ENCODE measurements at regions not wholly inside any gene's neighbourhood (a gene's known extent, or its start where the extent isn't known, plus 50 kb on each side); places are given as distances from the start of the nearest gene placed in this dataset.

DNA sequence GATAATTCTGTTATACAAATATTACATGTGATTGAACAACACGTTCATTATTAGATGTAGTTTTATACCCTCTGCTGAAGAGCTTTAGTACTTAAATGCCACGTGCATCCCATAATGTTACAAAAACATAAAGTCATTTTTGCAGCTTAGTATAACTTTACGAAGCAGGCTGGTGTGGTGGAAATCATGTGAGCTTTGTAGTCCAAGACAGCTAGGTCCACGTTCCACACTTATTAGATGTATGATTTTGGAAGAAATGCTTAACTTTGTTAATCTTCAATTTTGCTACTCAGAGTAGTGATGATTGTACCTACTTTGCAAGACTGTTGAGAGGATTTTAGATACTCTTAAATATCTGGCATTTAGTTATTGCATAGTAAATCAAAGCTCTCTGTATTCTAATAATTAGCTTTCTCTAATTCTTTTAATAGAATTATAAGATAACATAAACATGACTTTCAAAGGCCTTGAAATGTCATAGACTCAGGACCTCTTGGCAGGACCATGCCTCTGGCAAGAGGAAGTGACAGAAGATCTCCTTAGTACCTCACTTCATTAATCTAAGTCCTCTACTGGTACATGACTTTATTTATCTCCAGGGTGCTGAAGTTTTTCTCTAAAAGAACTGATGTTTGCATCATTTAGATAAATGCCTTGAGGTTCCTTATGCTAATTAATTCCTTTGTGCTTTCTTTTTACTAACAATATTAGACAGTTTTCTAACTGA, 153.7 kb downstream of the PCDH20 start:
- Histone ChIP-seq H3K4me1 (ENCODE audit: control insufficient read depth, insufficient read depth, low read length) (no peaks in the 10 kb centered on the region), H3K9ac (ENCODE audit: control insufficient read depth, insufficient read depth, low read length) (no peak overlapping the region), H2AFZ (ENCODE audit: control insufficient read depth, low read depth, low read length) (no peak overlapping the region), H3K4me2 (ENCODE audit: control insufficient read depth, insufficient read depth) (no peak overlapping the region), H3K9me3 (replicated peaks; ENCODE audit: control insufficient read depth, insufficient read depth, low read length) (no peaks in the 10 kb centered on the region), H3K27me3 (replicated peaks in 1 of 2; ENCODE audit: control insufficient read depth in 2 of 2, insufficient read depth in 2 of 2, low read length in 1 of 2) (no peaks in the 10 kb centered on the region), H3K79me2 (ENCODE audit: control insufficient read depth, insufficient read depth, low read length) (no peaks in the 10 kb centered on the region), H3K27ac (ENCODE audit: control insufficient read depth, insufficient read depth) (no peak overlapping the region), H4K20me1 (ENCODE audit: control insufficient read depth, insufficient read depth) (no peaks in the 10 kb centered on the region), H3K4me3 (no peak overlapping the region), H3K36me3 (ENCODE audit: control insufficient read depth in 2 of 2, insufficient read depth in 2 of 2, low read length in 1 of 2) (no peaks in the 10 kb centered on the region)
- ATAC-seq (no peak), FAIRE-seq (no peak), DNase-seq (ENCODE audit: low read depth, low spot score) (no peak)
- in situ Hi-C loops (cut with MboI), result no loop called here
- intact Hi-C loops (cut with micrococcal nuclease; ENCODE audit: unreplicated experiment), result loop anchor here (5.0 to 10.0 kb wide), 2 partner anchors 607 to 810 kb away; no protein-coding TSS in a partner anchor
- TF ChIP-seq, protein P1, sequence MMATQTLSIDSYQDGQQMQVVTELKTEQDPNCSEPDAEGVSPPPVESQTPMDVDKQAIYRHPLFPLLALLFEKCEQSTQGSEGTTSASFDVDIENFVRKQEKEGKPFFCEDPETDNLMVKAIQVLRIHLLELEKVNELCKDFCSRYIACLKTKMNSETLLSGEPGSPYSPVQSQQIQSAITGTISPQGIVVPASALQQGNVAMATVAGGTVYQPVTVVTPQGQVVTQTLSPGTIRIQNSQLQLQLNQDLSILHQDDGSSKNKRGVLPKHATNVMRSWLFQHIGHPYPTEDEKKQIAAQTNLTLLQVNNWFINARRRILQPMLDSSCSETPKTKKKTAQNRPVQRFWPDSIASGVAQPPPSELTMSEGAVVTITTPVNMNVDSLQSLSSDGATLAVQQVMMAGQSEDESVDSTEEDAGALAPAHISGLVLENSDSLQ (IDR thresholded peaks at IDR 0.05), result no peak
- TF ChIP-seq, protein P2, sequence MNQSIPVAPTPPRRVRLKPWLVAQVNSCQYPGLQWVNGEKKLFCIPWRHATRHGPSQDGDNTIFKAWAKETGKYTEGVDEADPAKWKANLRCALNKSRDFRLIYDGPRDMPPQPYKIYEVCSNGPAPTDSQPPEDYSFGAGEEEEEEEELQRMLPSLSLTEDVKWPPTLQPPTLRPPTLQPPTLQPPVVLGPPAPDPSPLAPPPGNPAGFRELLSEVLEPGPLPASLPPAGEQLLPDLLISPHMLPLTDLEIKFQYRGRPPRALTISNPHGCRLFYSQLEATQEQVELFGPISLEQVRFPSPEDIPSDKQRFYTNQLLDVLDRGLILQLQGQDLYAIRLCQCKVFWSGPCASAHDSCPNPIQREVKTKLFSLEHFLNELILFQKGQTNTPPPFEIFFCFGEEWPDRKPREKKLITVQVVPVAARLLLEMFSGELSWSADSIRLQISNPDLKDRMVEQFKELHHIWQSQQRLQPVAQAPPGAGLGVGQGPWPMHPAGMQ (IDR thresholded peaks at IDR 0.05; ENCODE audit: borderline replicate concordance), result no peak
- CTCF ChIA-PET, result interaction anchor here (0.5 to 4.8 kb wide), 4 partner anchors 15 to 634 kb away, joined by 3 to 26 read pairs (median 6); no protein-coding TSS in a partner anchor
- POLR2A ChIA-PET, result no interaction called here
- SMC1A ChIA-PET (ENCODE audit: uncharacterized antibody, unreplicated experiment), result interaction anchor here (0.7 to 8.0 kb wide), 8 partner anchors 8 to 269 kb away, joined by 3 to 66 read pairs (median 4); no protein-coding TSS in a partner anchor
- no TSS peak for BruUV-seq (replicated peaks)
- WGBS (ENCODE audit: insufficient coverage, insufficient replicate concordance, low lambda C conversion rate, missing lambda C conversion rate), result 2% methylated on average over 4 of the region's 4 CpGs
- RAD21 ChIA-PET (ENCODE audit: unreplicated experiment), result interaction anchor here (0.8 to 1.8 kb wide), 6 partner anchors 9 to 634 kb away, joined by 3 to 5 read pairs (median 4); no protein-coding TSS in a partner anchor

- in situ Hi-C loops (cut with MboI), result no loop called here
- CTCF ChIA-PET, result interaction anchor here (4.8 kb wide), 1 partner anchor 11 kb away, joined by 26 read pairs; no protein-coding TSS in a partner anchor
- FAIRE-seq (no peak), ATAC-seq (peak; percentile 75), DNase-seq (ENCODE audit: low read depth, low spot score) (no peak)
- Histone ChIP-seq H3K9ac (ENCODE audit: control insufficient read depth, insufficient read depth, low read length) (no peak overlapping the region), H4K20me1 (ENCODE audit: control insufficient read depth, insufficient read depth) (no peaks in the 10 kb centered on the region), H3K27me3 (replicated peaks in 1 of 2; ENCODE audit: control insufficient read depth in 2 of 2, insufficient read depth in 2 of 2, low read length in 1 of 2) (no peaks in the 10 kb centered on the region), H3K79me2 (ENCODE audit: control insufficient read depth, insufficient read depth, low read length) (no peaks in the 10 kb centered on the region), H2AFZ (ENCODE audit: control insufficient read depth, low read depth, low read length) (no peak overlapping the region), H3K9me3 (replicated peaks; ENCODE audit: control insufficient read depth, insufficient read depth, low read length) (no peaks in the 10 kb centered on the region), H3K4me2 (ENCODE audit: control insufficient read depth, insufficient read depth) (no peak overlapping the region), H3K4me3 (no peak overlapping the region), H3K27ac (ENCODE audit: control insufficient read depth, insufficient read depth) (no peak overlapping the region), H3K4me1 (ENCODE audit: control insufficient read depth, insufficient read depth, low read length) (no peaks in the 10 kb centered on the region), H3K36me3 (ENCODE audit: control insufficient read depth in 2 of 2, insufficient read depth in 2 of 2, low read length in 1 of 2) (no peaks in the 10 kb centered on the region)
- SMC1A ChIA-PET (ENCODE audit: uncharacterized antibody, unreplicated experiment), result interaction anchor here (1.5 to 8.0 kb wide), 2 partner anchors 11 to 83 kb away, joined by 3 to 66 read pairs; no protein-coding TSS in a partner anchor
- RAD21 ChIA-PET (ENCODE audit: unreplicated experiment), result interaction anchor here (0.6 to 3.0 kb wide), 4 partner anchors 11 to 596 kb away, joined by 3 to 19 read pairs (median 4); no protein-coding TSS in a partner anchor
- POLR2A ChIA-PET, result no interaction called here
- intact Hi-C loops (cut with micrococcal nuclease; ENCODE audit: unreplicated experiment), result loop anchor here (10.0 kb wide), 3 partner anchors 57 to 947 kb away; no protein-coding TSS in a partner anchor
- BruUV-seq (replicated peaks), result no TSS peak
- no peak for TF ChIP-seq SMAD5 (IDR thresholded peaks at IDR 0.05; ENCODE audit: low read depth)
- no peak for TF ChIP-seq TARDBP (IDR thresholded peaks at IDR 0.05; ENCODE audit: borderline replicate concordance)
- no peak for TF ChIP-seq CHD1 (IDR thresholded peaks at IDR 0.05; ENCODE audit: low read depth, low read length)
- TF ChIP-seq CEBPB (IDR thresholded peaks at IDR 0.05; ENCODE audit: borderline replicate concordance in 1 of 2, low read depth in 2 of 2, low read length in 2 of 2), result no peak
- TF ChIP-seq SPI1 (IDR thresholded peaks at IDR 0.05; ENCODE audit: borderline replicate concordance, insufficient read depth, low read depth, low read length), result peak; percentile 58; the same call in 1 of the 2 replicates
- TF ChIP-seq IRF4 (IDR thresholded peaks at IDR 0.05; ENCODE audit: low read depth, low read length), result no peak
- no peak for TF ChIP-seq YY1 (IDR thresholded peaks at IDR 0.05; ENCODE audit: low read depth, low read length)
- TF ChIP-seq WRNIP1 (IDR thresholded peaks at IDR 0.05; ENCODE audit: borderline replicate concordance, low read depth, low read length), result no peak
- no peak for TF ChIP-seq CBX5 (IDR thresholded peaks at IDR 0.05; ENCODE audit: low read depth)
- peak in 1 of 3 experiments; percentile 7; a peak in 1 of 6 replicates for TF ChIP-seq CTCF (IDR thresholded peaks at IDR 0.05 in 2 of 3, conservative IDR thresholded peaks at IDR 0.05 in 1 of 3; ENCODE audit: control insufficient read depth in 2 of 3, extremely low read depth in 1 of 3, insufficient read depth in 1 of 3, low read depth in 3 of 3, low read length in 3 of 3)
Measured at GRCh38 chr13:61258185-61258584, 157.5 kb downstream of the PCDH20 start.

All from GM12878 (cell line).